NCI-H1930 (cell line): ENCODE measurements at regions not wholly inside any gene's neighbourhood (a gene's known extent, or its start where the extent isn't known, plus 50 kb on each side); places are given as distances from the start of the nearest gene placed in this dataset.
"Not testable (repeated sequence)": the region's sequence is repeated elsewhere in the genome, so short reads cannot be mapped to it uniquely, and the experiment has no call there.

Source experiments
- DNase-seq, 2 experiments: peaks; one replicate each; lab custom pipeline; 2025; lab: John Stamatoyannopoulos, UW

DNA sequence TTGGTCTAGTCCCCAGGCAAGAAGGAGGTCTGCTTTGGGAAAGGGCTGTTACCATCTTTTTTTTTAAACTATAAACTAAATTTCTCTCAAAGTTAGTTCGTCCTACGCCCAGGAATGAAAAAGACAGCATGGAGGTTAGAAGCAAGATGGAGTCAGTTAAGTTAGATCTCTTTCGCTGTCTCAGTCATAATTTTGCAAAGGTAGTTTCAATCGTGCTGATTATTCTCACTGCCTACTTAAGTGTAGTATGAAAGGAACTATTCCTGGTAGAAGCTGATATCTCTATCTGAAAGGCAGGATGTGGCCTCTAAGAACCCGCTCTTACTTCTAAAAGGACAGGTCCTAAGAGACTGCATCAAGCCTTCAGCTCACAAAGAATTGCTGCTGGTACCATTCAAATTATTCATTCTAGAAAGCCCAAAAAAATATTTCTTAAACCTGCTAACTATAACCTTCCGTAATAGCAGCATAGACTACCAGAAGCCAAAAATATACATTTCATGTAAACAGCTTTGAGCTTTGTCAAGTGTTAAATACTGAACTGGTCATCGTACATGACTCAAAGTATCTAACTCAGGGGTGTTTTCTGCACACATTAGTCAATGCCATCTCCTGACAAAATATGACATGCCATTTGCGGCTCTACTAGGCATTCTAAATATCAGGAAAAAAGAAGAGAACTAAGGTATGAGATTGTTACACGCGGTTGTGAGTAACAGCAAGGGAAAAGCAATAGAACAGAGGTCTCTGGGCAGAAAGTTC, 96.0 kb upstream of the CCDC80 start:
- no peak for DNase-seq

DNA sequence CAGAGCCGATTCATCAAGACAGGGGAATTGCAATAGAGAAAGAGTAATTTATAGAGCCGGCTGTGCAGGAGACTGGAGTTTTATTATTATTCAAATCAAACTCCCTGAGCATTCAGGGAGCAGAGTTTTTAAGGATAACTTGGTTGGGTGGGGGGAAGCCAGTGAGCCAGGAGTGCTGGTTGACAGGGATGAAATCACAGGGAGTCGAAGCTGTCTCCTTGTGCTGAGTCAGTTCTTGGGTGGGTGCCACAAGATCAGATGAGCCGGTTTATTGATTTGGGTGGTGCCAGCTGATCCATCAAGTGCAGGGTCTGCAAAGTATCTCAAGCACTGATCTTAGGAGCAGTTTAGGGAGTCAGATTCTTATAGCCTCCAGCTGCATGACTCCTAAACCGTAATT, 95.4 kb upstream of the CCDC80 start:
- no peak for DNase-seq

DNA sequence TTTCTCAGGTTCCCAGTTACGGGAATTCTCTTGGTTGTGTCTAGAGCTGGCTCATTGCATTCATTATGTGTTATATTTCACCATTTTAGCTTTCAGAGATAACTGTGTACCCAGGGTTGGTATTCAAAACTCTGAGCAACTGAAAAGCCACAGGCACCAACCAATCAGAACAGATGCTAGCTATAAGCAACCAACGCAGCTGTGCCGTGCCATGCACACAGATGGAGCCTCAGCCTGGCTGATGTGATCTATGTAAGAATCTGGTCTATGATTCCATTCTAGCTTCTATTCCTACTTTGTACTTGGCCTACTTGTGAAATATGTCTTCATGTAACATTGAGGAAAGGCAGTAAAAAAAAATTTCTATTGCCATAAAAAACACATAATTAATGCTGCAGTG, 95.0 kb upstream of the CCDC80 start:
- DNase-seq = no peak

DNA sequence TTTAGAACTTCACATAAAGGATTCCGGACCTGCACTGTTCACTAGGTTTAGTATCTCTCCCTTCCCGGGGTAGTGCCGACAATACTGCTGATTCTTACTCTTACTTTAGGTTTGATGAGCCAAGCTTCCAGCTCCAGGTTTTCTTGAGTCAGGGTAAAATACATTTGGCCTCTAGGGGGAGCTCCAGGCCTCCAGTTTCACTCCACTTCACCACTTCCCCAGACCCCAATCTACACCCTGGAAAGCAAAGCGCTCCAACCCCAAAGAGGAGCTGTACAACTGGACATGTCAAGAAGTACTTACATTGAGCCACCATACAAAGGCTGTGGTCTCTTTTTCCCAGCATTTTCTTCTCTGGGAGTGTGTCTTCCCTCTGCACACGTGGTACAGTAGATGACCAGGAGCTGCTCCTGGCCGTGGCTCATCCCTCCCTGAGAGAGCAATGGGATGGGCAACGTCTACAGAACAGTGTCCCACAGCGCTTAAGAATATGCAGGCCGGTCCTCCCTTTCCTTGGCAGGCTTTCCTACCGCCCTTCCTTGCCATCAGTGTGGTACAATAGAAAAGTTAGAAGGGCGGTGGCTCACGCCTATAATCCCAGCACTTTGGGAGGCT, 93.9 kb upstream of the CCDC80 start:
- DNase-seq = peak in 1 of 2 experiments; percentile 51

DNA sequence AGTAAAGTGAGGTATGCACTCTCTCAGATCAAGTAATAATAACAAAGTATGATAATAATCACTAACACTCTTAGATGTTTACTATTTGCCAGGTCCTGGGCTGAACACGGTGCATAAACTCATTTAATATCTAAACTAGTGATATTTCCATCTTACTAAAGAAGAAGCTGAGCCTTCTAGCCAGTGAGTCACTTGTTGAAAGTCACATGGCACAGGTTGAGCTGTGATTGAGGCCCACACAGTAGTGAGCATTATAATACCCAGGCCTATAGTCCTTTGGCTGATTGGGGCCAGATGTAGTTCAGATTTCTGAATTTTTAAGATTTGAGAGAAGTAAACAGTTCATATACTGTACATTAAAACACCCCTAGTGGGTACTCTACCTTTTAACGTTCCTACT, 93.2 kb upstream of the CCDC80 start:
- no peak for DNase-seq

DNA sequence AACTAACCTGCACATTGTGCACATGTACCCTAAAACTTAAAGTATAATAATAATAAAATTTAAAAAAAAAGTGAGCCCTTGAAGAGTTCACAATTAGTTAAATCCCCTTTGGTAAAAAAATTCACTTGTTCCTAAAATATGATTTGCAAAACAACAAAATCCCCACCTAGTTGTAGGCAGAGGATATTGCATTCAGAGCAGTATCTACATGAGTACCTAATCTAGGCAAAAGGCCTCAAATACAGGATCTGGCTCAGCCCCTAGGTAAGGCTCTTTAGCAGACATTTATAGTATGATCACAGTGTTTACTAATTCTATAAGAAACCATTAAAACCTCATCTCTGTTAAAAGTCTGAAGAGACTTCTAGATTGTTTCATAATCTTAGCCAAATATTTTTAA, 89.3 kb upstream of the CCDC80 start:
- no peak for DNase-seq

DNA sequence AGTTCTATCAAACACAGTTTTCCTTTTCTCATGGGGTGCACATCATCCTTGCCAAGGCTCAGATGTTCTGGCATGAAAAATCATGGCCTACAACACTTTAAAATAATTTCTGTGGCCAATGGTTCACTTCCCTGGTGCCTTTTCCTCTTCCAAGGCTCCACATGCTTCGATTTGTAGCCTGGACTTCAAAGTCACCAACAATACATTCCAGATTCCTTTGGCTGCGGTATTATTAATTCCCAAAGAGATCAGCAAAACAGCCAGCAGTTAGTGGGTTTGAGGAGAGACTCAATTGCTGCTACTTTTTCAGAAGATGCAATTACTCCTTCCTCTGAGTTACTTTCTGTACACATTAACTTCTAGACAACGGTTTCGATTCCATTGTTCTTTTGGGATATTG, 80.3 kb upstream of the CCDC80 start:
- no peak for DNase-seq

DNA sequence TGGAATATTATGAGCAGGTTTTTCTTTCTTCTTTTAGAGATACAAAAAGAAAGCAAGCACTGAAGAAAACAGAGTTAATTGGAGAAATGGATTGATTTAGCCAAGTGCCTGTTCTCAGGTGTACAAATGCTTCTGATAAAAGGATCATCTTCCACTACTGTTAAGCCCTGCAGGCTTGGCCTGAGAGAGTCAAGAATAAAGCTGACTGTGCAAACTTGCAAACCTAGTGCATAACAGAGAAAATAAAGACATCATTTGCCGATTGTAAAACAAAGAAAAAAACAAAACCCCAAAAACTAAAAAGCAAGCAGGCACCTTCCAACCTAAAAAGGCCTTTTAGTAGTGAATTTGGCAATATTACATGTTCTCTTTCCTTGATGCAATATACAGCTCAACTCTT, 78.0 kb upstream of the CCDC80 start:
- DNase-seq = no peak

DNA sequence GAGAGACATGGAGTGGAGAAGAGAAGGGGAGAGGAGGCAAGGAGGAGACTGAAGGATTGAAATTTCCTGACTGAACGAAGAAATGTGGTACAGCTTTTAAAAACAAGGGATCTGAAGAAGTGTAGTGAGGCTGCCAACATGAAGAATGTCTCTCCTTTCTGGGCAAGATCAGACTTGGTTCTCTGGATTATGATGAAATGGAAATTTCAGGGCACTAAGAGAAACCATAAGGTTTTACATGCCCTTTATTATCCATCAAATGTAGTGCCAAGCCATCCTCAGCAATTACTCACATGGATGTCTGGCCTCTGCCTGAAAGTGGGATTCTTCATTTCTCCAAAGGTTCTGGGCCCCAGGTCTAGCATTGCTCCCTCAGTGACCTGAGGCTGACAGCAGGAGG, 77.6 kb upstream of the CCDC80 start:
- no peak for DNase-seq

DNA sequence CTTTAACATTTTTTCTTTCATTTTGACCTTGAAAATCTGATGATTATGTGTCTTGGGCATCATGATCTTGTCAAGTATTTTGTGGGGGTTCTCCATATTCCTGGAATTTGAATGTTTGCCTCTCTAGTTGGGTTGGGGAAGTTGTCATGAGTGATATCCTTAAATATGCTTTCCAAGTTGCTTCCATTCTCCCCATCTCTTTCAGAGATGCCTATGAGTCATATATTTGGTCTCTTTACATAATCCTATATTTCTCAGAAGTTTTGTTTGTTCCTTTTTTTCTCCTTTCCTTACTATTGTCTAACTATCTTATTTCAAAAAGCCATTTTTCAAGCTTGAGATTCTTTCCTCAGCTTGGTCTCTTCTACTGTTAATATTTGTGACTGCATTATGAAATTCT, 69.0 kb upstream of the CCDC80 start:
- DNase-seq = no peak

DNA sequence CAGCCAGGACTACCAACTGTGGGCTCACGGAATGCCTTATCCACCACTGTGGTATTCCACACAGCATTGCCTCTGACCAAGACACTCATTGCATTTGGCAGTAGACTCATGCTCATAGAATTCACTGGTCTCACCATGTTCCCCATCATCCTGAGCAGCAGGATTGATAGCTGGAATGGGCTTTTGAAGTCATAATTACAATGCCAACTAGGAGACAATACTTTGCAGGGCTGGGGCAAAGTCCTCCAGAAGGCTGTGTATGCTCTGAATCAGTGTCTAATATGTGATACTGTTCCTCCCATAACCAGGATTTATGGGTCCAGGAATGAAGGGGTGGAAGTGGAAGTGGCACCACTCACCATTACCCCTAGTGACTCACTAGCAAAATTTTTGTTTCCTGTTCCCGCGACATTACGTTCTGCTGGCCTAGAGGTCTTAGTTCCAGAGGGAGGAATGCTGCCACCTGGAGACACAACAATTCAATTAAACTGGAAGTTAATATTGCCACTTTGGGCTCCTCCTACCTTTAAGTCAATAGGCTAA, 58.6 kb upstream of the CCDC80 start:
- no peak for DNase-seq

DNA sequence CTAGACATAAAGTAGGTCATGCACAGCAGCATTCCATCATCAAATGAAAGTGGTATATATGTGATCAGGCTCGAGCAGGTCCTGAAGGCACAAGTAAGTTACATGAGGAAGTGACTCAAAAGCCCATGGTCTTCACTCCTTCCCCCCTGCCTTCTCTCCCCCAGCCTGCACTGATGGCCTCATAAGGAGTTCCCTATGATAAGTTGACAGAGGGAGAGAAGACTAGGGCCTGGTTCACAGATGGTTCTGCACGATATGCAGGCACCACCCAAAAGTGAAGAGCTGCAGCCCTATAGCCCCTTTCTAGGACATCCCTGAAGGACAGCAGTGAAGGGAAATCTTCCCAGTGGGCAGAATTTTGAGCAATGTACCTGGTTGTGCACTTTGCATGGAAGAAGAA, 57.5 kb upstream of the CCDC80 start:
- DNase-seq = not testable (repeated sequence)

DNA sequence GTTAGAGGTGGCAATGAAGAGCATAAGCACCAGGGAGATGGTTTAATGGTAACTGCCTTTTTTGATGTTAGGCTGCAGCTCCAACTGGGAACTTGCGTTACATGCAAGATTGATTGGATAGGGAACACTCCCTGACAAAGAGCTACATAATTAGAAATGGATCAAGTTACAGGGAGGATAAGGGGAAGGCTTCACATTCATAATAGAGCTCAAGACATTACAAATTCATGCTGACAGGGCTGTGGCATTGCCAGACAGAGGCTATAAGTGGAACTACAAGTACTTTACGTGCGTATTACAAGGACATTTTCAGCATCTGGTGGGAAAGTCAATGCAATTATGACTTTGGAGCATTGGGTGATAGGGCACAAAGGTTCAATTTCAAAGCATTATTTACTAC, 55.3 kb upstream of the CCDC80 start:
- not testable (repeated sequence) for DNase-seq

DNA sequence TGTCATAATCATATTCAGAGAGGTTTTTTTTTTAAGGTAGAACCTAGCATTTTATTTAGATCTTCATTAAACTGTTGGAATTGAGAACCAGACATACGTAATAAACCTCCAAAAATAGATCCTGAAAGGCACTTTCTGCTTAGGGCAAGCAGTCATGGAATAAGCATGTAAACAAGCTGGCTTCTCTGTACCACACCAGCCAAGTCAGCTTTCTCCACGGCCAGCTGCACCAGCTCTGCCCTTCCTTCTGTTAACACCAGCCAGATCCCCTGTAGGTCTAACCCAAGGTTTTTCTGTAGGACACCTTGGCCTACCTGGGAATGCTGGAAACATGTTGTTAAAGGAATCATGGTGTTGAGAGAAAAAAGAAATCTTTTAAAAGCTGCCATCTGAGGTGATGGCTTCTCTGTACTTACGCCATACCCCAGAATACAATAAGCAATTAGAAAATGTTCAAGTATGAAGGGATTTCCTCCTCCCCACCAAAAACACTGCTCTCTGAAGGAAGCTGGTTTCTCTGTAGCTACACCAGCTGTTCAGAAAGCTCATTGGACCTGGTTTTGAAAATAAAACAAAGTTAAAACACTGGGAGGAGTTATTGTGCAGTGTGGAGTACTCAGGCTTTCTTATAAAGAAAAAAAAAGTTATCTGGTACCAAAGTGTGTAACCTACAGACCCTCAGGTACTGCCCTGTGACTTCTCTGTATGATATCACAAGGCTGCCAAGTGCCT, 54.6 kb upstream of the CCDC80 start:
- not testable (repeated sequence) for DNase-seq

DNA sequence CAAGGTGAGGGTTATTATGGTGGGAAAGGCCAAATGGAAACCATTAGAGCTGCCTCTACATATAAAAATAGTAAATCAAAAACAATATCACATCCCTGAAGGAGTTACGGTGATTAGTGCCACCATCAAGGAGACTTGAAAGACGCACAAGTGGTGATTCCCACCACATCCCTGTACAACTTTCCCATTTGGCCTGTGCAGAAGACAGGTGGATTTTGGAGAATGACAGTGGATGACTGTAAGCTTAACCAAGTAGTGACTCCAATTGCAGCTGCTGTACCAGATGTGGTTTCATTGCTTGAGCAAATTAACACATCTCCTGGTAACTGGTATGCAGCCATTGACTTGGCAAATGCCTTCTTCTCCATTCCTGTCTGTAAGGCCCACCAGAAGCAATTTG, 54.0 kb upstream of the CCDC80 start:
- not testable (repeated sequence) for DNase-seq

DNA sequence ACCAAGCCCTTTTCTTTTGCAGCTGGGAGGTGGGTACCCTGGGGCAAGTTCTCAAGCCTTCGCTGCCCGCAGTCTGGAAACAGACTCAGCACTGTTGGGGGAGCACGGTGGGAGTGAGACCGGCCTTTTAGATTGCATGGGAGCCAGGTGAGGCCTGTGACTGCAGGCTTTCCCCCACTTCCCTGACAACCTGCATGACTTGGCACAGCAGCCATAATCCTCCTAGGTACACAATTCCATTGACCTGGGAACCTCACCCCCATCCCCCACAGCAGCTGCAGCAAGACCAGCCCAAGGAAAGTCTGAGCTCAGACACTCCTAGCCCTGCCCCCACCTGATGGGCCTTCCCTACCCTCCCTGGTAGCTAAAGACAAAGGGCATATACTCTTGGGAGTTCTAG, 52.2 kb upstream of the CCDC80 start:
- no peak for DNase-seq
